MM.1S (cell line): ENCODE measurements at regions not wholly inside any gene's neighbourhood (a gene's known extent, or its start where the extent isn't known, plus 50 kb on each side); places are given as distances from the start of the nearest gene placed in this dataset.

Source experiments
- EZH2 ChIP-seq: fragments of 300-600 bp; sonication (generic); optimal IDR thresholded peaks from 2 replicates; pipeline ENCODE3; 2017; ENCODE audit warnings: low read depth, mild to moderate bottlenecking, antibody characterized with exemption, low read length, mixed read lengths
- EZH2phosphoT487 ChIP-seq: fragments of 300-600 bp; sonication (generic); IDR thresholded peaks from 2 replicates; pipeline ENCODE4 v1.6.1; 2018; ENCODE audit warnings: antibody characterized with exemption, low read length
- TF ChIP-seq, protein P1 (sequence below): fragments of 300-600 bp; sonication (generic); IDR thresholded peaks from 2 replicates; pipeline ENCODE4 v1.5.1; 2016; ENCODE audit warnings: antibody characterized with exemption, low read length, mixed read lengths

- TF ChIP-seq EZH2phosphoT487 = no peak
- TF ChIP-seq, protein P1, sequence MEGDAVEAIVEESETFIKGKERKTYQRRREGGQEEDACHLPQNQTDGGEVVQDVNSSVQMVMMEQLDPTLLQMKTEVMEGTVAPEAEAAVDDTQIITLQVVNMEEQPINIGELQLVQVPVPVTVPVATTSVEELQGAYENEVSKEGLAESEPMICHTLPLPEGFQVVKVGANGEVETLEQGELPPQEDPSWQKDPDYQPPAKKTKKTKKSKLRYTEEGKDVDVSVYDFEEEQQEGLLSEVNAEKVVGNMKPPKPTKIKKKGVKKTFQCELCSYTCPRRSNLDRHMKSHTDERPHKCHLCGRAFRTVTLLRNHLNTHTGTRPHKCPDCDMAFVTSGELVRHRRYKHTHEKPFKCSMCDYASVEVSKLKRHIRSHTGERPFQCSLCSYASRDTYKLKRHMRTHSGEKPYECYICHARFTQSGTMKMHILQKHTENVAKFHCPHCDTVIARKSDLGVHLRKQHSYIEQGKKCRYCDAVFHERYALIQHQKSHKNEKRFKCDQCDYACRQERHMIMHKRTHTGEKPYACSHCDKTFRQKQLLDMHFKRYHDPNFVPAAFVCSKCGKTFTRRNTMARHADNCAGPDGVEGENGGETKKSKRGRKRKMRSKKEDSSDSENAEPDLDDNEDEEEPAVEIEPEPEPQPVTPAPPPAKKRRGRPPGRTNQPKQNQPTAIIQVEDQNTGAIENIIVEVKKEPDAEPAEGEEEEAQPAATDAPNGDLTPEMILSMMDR = no peak
- no peak for TF ChIP-seq EZH2
These were observed 309.7 kb downstream of the GUCY2F start for GRCh38 chrX:109172091-109172602.
